ENCODE measurements at regions not wholly inside any gene's neighbourhood (a gene's known extent, or its start where the extent isn't known, plus 50 kb on each side); places are given as distances from the start of the nearest gene placed in this dataset.

- TF ChIP-seq, protein P1, sequence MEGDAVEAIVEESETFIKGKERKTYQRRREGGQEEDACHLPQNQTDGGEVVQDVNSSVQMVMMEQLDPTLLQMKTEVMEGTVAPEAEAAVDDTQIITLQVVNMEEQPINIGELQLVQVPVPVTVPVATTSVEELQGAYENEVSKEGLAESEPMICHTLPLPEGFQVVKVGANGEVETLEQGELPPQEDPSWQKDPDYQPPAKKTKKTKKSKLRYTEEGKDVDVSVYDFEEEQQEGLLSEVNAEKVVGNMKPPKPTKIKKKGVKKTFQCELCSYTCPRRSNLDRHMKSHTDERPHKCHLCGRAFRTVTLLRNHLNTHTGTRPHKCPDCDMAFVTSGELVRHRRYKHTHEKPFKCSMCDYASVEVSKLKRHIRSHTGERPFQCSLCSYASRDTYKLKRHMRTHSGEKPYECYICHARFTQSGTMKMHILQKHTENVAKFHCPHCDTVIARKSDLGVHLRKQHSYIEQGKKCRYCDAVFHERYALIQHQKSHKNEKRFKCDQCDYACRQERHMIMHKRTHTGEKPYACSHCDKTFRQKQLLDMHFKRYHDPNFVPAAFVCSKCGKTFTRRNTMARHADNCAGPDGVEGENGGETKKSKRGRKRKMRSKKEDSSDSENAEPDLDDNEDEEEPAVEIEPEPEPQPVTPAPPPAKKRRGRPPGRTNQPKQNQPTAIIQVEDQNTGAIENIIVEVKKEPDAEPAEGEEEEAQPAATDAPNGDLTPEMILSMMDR (conservative IDR thresholded peaks at IDR 0.05; ENCODE audit: low read length) = no peak
- TF ChIP-seq EZH2phosphoT487 (IDR thresholded peaks at IDR 0.05; ENCODE audit: borderline replicate concordance, low read depth, low read length) = no peak
Measured at GRCh38 chr9:26747611-26748010, 145.0 kb downstream of the CAAP1 start.

All from OCI-LY7 (cell line).